SU-DHL-6 (cell line): ENCODE measurements at regions not wholly inside any gene's neighbourhood (a gene's known extent, or its start where the extent isn't known, plus 50 kb on each side); places are given as distances from the start of the nearest gene placed in this dataset.

ENCODE experiments used
- H2AFZ ChIP-seq: fragments of 200-600 bp; sonication (generic); 2 replicates; pipeline ENCODE4 v1.6.1; 2014; ENCODE audit warnings: low read depth, mild to moderate bottlenecking, moderate library complexity, mixed read lengths, antibody characterized with exemption, low read length; ENCODE audit not compliant: severe bottlenecking
- H3F3A ChIP-seq: fragments of 200-600 bp; shearing (Covaris generic); 2 replicates; pipeline ENCODE4 v1.6.0; 2016; ENCODE audit warnings: antibody characterized with exemption, mild to moderate bottlenecking; ENCODE audit not compliant: insufficient read depth
- H3K27ac ChIP-seq: fragments of 200-600 bp; sonication (generic); 2 replicates; pipeline ENCODE4 v1.5.1; 2016; ENCODE audit warnings: low read depth, mild to moderate bottlenecking, low read length, moderate library complexity, mixed read lengths
- H3K27me3 ChIP-seq: fragments of 200-600 bp; sonication (generic), shearing (Covaris generic); 2 replicates; pipeline ENCODE4 v1.6.0; 2014; ENCODE audit warnings: mild to moderate bottlenecking, low read length
- H3K36me3 ChIP-seq: fragments of 200-600 bp; sonication (generic); 2 replicates; pipeline ENCODE4 v1.6.1; 2014; ENCODE audit warnings: mild to moderate bottlenecking, low read length, mixed read lengths
- H3K4me2 ChIP-seq: fragments of 300-600, 200-600 bp; shearing (Covaris generic), sonication (generic); 2 replicates; pipeline ENCODE4 v1.6.0; 2014; ENCODE audit warnings: low read length, low read depth, mild to moderate bottlenecking; ENCODE audit not compliant: poor library complexity, severe bottlenecking
- H3K4me3 ChIP-seq: fragments of 200-600 bp; sonication (generic); 2 replicates; pipeline ENCODE4 v1.5.1; 2014; ENCODE audit warnings: antibody characterized with exemption, low read length, mild to moderate bottlenecking, mixed read lengths; ENCODE audit not compliant: insufficient read depth, poor library complexity, severe bottlenecking
- H3K79me2 ChIP-seq: fragments of 200-600 bp; sonication (generic); 2 replicates; pipeline ENCODE4 v1.6.1; 2014; ENCODE audit warnings: mild to moderate bottlenecking, low read length, moderate library complexity; ENCODE audit not compliant: insufficient read depth
- H3K9ac ChIP-seq: fragments of 200-600 bp; sonication (generic); 2 replicates; pipeline ENCODE4 v1.7.0; 2014; ENCODE audit warnings: mild to moderate bottlenecking, low read length
- H3K9me2 ChIP-seq: fragments of 200-600 bp; sonication (generic); replicated peaks from 2 replicates; pipeline ENCODE4 v1.6.1; 2014; ENCODE audit warnings: low read length; ENCODE audit not compliant: insufficient read depth
- H3K9me3 ChIP-seq: fragments of 200-600 bp; sonication (generic); 2 replicates; pipeline ENCODE4 v1.6.1; 2014; ENCODE audit warnings: low read length, mixed read lengths; ENCODE audit not compliant: insufficient read depth
- H4K20me1 ChIP-seq: fragments of 200-600 bp; sonication (generic); 2 replicates; pipeline ENCODE4 v1.6.1; 2014; ENCODE audit warnings: low read depth, mild to moderate bottlenecking, antibody characterized with exemption, low read length, moderate library complexity, mixed read lengths
- EZH2phosphoT487 ChIP-seq: fragments of 200-600 bp; sonication (generic), shearing (Covaris generic); conservative IDR thresholded peaks from 2 replicates; pipeline ENCODE4 v1.6.1; 2018; ENCODE audit warnings: mild to moderate bottlenecking, antibody characterized with exemption, low read length, moderate library complexity, mixed read lengths
- TF ChIP-seq, protein P1 (sequence below): fragments of 200-600 bp; sonication (generic); IDR thresholded peaks from one replicate; pipeline ENCODE4 v1.5.1; 2017; ENCODE audit warnings: antibody characterized with exemption, mild to moderate bottlenecking, low read length, moderate library complexity; ENCODE audit not compliant: insufficient read depth, poor library complexity, severe bottlenecking

DNA sequence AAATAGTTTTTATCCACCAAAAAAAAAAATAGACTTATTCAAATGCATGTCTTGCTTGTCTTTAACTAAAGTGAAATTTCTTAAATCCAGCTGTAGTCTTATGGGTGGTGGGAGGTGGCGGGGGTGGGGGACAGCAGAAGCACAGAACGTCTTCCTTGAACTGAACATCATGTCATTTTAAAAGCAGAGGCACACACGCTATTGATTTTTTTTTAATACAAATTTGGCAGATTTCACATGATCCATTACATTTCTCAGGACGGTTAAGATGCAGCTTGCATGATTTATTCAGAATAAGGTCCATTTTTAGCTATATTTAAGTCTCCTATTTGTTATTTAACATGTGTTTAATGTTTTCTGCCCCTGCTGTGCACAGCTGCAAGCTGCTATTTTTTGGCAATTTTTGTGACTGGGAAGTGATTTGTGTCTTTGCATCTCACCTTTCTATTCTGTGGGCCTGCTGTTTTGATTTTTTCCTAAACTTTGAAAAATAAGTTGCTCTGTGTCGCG is 274.0 kb downstream of the TSHZ3 start:
- H3F3A ChIP-seq, result no peaks in the 10 kb centered on the region
- H3K4me2 ChIP-seq, result no peak overlapping the region
- H4K20me1 ChIP-seq, result no peaks in the 10 kb centered on the region
- H3K36me3 ChIP-seq, result no peaks in the 10 kb centered on the region
- TF ChIP-seq, protein P1, sequence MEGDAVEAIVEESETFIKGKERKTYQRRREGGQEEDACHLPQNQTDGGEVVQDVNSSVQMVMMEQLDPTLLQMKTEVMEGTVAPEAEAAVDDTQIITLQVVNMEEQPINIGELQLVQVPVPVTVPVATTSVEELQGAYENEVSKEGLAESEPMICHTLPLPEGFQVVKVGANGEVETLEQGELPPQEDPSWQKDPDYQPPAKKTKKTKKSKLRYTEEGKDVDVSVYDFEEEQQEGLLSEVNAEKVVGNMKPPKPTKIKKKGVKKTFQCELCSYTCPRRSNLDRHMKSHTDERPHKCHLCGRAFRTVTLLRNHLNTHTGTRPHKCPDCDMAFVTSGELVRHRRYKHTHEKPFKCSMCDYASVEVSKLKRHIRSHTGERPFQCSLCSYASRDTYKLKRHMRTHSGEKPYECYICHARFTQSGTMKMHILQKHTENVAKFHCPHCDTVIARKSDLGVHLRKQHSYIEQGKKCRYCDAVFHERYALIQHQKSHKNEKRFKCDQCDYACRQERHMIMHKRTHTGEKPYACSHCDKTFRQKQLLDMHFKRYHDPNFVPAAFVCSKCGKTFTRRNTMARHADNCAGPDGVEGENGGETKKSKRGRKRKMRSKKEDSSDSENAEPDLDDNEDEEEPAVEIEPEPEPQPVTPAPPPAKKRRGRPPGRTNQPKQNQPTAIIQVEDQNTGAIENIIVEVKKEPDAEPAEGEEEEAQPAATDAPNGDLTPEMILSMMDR, result no peak
- TF ChIP-seq EZH2phosphoT487, result no peak
- no peaks in the 10 kb centered on the region for H3K79me2 ChIP-seq
- H2AFZ ChIP-seq, result no peak overlapping the region
- no peak overlapping the region for H3K9ac ChIP-seq
- H3K27ac ChIP-seq, result no peak overlapping the region
- H3K27me3 ChIP-seq, result no peaks in the 10 kb centered on the region
- no peaks in the 10 kb centered on the region for H3K9me3 ChIP-seq
- H3K9me2 ChIP-seq, result no peaks in the 10 kb centered on the region; the same call in 1 of the 2 replicates
- no peak overlapping the region for H3K4me3 ChIP-seq

DNA sequence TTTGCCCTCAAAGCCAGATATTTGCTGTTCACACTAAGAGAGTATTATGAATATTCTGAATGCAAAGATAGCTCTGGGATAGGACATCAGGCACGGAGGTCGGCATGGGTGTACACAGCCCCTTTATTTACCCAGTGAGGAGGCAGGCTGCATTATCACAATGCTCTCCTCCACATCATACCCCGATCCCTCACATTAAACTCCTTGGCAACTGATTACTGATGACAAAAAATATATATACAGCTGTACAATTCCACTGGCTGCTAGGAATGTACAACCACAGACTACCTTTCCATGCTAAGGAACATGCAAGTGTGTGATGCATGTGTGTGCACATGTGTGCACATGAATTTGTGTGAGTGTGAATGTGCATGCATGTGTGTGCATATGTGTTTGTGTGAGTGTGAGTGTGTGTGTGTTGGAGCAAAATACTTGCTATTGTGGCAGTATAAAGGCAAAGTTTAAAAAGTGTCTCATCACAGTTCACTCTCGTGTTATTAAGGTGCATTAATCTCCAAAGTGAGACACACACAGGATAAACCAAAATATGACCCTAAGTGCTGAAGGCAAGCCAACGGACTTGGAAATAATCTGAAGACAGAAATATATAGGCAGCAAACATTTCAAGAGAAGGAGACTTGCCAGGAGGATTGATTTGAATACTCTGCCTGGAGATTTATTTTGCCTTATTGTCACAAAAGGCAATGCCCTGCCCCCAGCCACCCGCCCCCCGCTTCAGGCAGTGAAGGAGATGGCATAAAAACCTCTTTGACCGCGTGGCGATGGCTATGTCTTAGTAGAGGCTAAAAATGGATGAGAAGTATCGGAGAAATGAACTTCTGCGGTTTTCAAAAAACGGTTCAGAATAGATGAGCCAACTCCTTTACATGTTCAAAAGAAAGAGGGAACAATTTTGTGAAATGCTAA is 274.8 kb downstream of the TSHZ3 start:
- no peak overlapping the region for H2AFZ ChIP-seq
- no peak overlapping the region for H3K9ac ChIP-seq
- no peak overlapping the region for H3K4me2 ChIP-seq
- H3K27me3 ChIP-seq, result no peaks in the 10 kb centered on the region
- no peaks in the 10 kb centered on the region for H4K20me1 ChIP-seq
- H3K9me3 ChIP-seq, result no peaks in the 10 kb centered on the region
- H3K4me3 ChIP-seq, result no peak overlapping the region
- no peak for TF ChIP-seq EZH2phosphoT487
- TF ChIP-seq, protein P1, result no peak
- no peaks in the 10 kb centered on the region for H3K36me3 ChIP-seq
- H3K27ac ChIP-seq, result no peak overlapping the region
- no peaks in the 10 kb centered on the region; the same call in 1 of the 2 replicates for H3K9me2 ChIP-seq
- no peaks in the 10 kb centered on the region for H3F3A ChIP-seq
- H3K79me2 ChIP-seq, result no peaks in the 10 kb centered on the region

DNA sequence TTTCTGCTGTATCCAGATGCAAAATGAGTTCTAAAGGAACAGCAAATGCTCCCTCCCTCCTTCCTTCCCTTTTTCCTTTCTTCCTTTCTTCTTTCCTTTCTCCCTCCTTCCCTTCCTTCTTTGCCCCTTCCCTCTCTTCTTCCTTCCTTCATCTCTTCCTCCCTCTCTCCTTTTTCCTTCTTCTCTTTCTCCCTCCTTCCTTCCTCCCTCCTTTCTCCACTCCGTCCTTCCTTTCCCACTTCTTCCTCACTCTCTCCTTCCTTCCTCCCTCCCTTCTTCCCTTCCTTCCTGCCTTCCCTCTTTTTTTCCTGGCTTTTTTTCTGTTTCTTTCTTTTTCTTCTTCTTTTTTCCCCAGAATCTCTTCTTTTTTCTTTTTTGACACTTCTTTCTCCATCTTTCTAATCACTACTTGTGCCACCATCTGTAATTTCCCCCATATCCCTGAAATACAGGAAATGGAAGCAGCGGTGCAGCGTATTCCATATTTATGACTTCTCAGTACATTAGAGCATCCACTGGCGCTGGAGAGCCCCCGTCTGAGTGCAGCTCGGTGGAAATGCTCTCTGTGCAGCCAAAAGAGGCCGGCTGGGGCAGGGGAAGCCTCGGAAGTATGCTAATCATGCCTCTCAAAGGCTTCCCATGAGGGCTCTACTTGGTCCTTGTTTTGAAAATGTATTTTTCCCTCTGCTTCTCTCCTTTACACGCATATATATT is 275.6 kb downstream of the TSHZ3 start:
- H3K9me3 ChIP-seq, result no peaks in the 10 kb centered on the region
- no peaks in the 10 kb centered on the region for H3K27me3 ChIP-seq
- H3K4me2 ChIP-seq, result no peak overlapping the region

More for the DNA sequence above, 275.6 kb downstream of the TSHZ3 start:
- Histone ChIP-seq H3F3A (no peaks in the 10 kb centered on the region), H2AFZ (no peak overlapping the region), H3K36me3 (no peaks in the 10 kb centered on the region), H4K20me1 (no peaks in the 10 kb centered on the region), H3K9me2 (no peaks in the 10 kb centered on the region; the same call in 1 of the 2 replicates), H3K9ac (no peak overlapping the region), H3K4me3 (no peak overlapping the region), H3K79me2 (no peaks in the 10 kb centered on the region), H3K27ac (no peak overlapping the region)
- TF ChIP-seq, protein P1, result no peak
- TF ChIP-seq EZH2phosphoT487, result no peak
